ENCODE measurements at regions not wholly inside any gene's neighbourhood (a gene's known extent, or its start where the extent isn't known, plus 50 kb on each side); places are given as distances from the start of the nearest gene placed in this dataset.

- TF ChIP-seq CTCF (IDR thresholded peaks at IDR 0.05; ENCODE audit: unreplicated experiment): no peak
- Mint-ChIP-seq H3K36me3 (ENCODE audit: insufficient read depth, unreplicated experiment) (no peaks in the 10 kb centered on the region), H3K4me1 (ENCODE audit: low read depth, unreplicated experiment) (no peaks in the 10 kb centered on the region), H3K9me3 (ENCODE audit: low read depth, unreplicated experiment) (no peaks in the 10 kb centered on the region), H3K27ac (ENCODE audit: unreplicated experiment) (no peak overlapping the region), H3K4me3 (ENCODE audit: low read depth, unreplicated experiment) (no peak overlapping the region), H3K27me3 (ENCODE audit: unreplicated experiment) (peaks cover 73% of the 10 kb centered on the region)
- CTCF ChIA-PET: no interaction called here
- no TSS peak for BruUV-seq (replicated peaks)
- no peak for DNase-seq
- intact Hi-C loops (cut with micrococcal nuclease; ENCODE audit: unreplicated experiment): no loop called here
These were observed 312.4 kb upstream of the RORA start for GRCh38 chr15:61541516-61541915.

- Mint-ChIP-seq H3K36me3 (ENCODE audit: insufficient read depth, unreplicated experiment) (no peaks in the 10 kb centered on the region), H3K4me3 (ENCODE audit: low read depth, unreplicated experiment) (no peak overlapping the region), H3K27me3 (ENCODE audit: unreplicated experiment) (peaks cover 72% of the 10 kb centered on the region), H3K9me3 (ENCODE audit: low read depth, unreplicated experiment) (no peaks in the 10 kb centered on the region), H3K4me1 (ENCODE audit: low read depth, unreplicated experiment) (no peaks in the 10 kb centered on the region), H3K27ac (ENCODE audit: unreplicated experiment) (no peak overlapping the region)
- DNase-seq: no peak
- BruUV-seq (replicated peaks): no TSS peak
- CTCF ChIA-PET: no interaction called here
- no peak for TF ChIP-seq CTCF (IDR thresholded peaks at IDR 0.05; ENCODE audit: unreplicated experiment)
- intact Hi-C loops (cut with micrococcal nuclease; ENCODE audit: unreplicated experiment): no loop called here
These were observed 308.2 kb upstream of the RORA start for GRCh38 chr15:61537337-61537736.

DNA sequence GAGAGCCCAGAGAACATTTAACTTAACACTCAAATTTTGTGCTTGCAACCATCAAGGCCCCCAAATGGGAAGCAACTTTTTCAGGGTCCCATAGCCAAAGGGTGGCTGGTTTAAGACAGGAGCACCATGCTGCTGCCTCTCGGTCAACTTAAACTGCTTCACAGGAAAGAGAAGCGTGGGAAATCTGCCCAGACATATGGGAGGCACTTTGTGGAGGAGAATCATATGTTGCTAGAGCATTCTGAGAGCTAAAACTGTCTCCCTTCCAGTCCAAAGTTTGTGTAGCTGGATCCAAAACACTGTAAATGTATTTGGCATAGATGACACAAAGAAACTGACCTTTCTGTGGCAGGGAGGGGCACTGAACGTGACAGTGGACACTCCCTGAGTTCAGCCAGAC is 305.9 kb upstream of the RORA start:
- no peak overlapping the region for H3K4me3 Mint-ChIP-seq (ENCODE audit: low read depth, unreplicated experiment)
- DNase-seq: no peak
- CTCF ChIA-PET: no interaction called here
- TF ChIP-seq CTCF (IDR thresholded peaks at IDR 0.05; ENCODE audit: unreplicated experiment): no peak
- H3K27ac Mint-ChIP-seq (ENCODE audit: unreplicated experiment): no peak overlapping the region
- H3K9me3 Mint-ChIP-seq (ENCODE audit: low read depth, unreplicated experiment): no peaks in the 10 kb centered on the region
- BruUV-seq (replicated peaks): no TSS peak
- intact Hi-C loops (cut with micrococcal nuclease; ENCODE audit: unreplicated experiment): no loop called here
- no peaks in the 10 kb centered on the region for H3K4me1 Mint-ChIP-seq (ENCODE audit: low read depth, unreplicated experiment)
- peaks cover 92% of the 10 kb centered on the region for H3K27me3 Mint-ChIP-seq (ENCODE audit: unreplicated experiment)
- H3K36me3 Mint-ChIP-seq (ENCODE audit: insufficient read depth, unreplicated experiment): no peaks in the 10 kb centered on the region

- no peaks in the 10 kb centered on the region for H3K36me3 Mint-ChIP-seq (ENCODE audit: insufficient read depth, unreplicated experiment)
- no peaks in the 10 kb centered on the region for H3K4me1 Mint-ChIP-seq (ENCODE audit: low read depth, unreplicated experiment)
- H3K27me3 Mint-ChIP-seq (ENCODE audit: unreplicated experiment): peaks cover 92% of the 10 kb centered on the region
- DNase-seq: no peak
- BruUV-seq (replicated peaks): no TSS peak
- no peak overlapping the region for H3K27ac Mint-ChIP-seq (ENCODE audit: unreplicated experiment)
- TF ChIP-seq CTCF (IDR thresholded peaks at IDR 0.05; ENCODE audit: unreplicated experiment): no peak
- intact Hi-C loops (cut with micrococcal nuclease; ENCODE audit: unreplicated experiment): no loop called here
- CTCF ChIA-PET: interaction anchor here (1.3 kb wide), 1 partner anchor 303 kb away, joined by 6 read pairs; no protein-coding TSS in a partner anchor
- H3K9me3 Mint-ChIP-seq (ENCODE audit: low read depth, unreplicated experiment): no peaks in the 10 kb centered on the region
- H3K4me3 Mint-ChIP-seq (ENCODE audit: low read depth, unreplicated experiment): no peak overlapping the region
These were observed 301.7 kb upstream of the RORA start for GRCh38 chr15:61530769-61531168.

- H3K27me3 Mint-ChIP-seq (ENCODE audit: unreplicated experiment): peaks cover 97% of the 10 kb centered on the region
- CTCF ChIA-PET: interaction anchor here (0.6 kb wide), 1 partner anchor 299 kb away, joined by 3 read pairs; no protein-coding TSS in a partner anchor
- no peak for TF ChIP-seq CTCF (IDR thresholded peaks at IDR 0.05; ENCODE audit: unreplicated experiment)
- no peaks in the 10 kb centered on the region for H3K4me1 Mint-ChIP-seq (ENCODE audit: low read depth, unreplicated experiment)
- H3K27ac Mint-ChIP-seq (ENCODE audit: unreplicated experiment): no peak overlapping the region
- intact Hi-C loops (cut with micrococcal nuclease; ENCODE audit: unreplicated experiment): no loop called here
- DNase-seq: no peak
- no peaks in the 10 kb centered on the region for H3K9me3 Mint-ChIP-seq (ENCODE audit: low read depth, unreplicated experiment)
- H3K4me3 Mint-ChIP-seq (ENCODE audit: low read depth, unreplicated experiment): no peak overlapping the region
- no TSS peak for BruUV-seq (replicated peaks)
- H3K36me3 Mint-ChIP-seq (ENCODE audit: insufficient read depth, unreplicated experiment): no peaks in the 10 kb centered on the region
These were observed 299.4 kb upstream of the RORA start for GRCh38 chr15:61528581-61528910.

Data from Calu3 (cell line).